Fibroblast of lung (primary cell): ENCODE measurements at regions not wholly inside any gene's neighbourhood (a gene's known extent, or its start where the extent isn't known, plus 50 kb on each side); places are given as distances from the start of the nearest gene placed in this dataset.

ENCODE experiments used
- CTCF ChIP-seq, 2 donors: IDR thresholded peaks in 1 of 2; conservative IDR thresholded peaks in 1 of 2; 1 replicate in 1 of 2; 2 replicates in 1 of 2; pipeline ENCODE4 v1.5.1; 2011 to 2012; ENCODE audit warnings: low read length in 2 of 2, control low read depth in 1 of 2, inconsistent platforms in 1 of 2, low read depth in 1 of 2, mild to moderate bottlenecking in 1 of 2
- EZH2 ChIP-seq: IDR thresholded peaks from 2 replicates; pipeline ENCODE4 v1.5.1; 2012; ENCODE audit warnings: low read length, control low read depth, mild to moderate bottlenecking; ENCODE audit errors: missing control alignments

DNA sequence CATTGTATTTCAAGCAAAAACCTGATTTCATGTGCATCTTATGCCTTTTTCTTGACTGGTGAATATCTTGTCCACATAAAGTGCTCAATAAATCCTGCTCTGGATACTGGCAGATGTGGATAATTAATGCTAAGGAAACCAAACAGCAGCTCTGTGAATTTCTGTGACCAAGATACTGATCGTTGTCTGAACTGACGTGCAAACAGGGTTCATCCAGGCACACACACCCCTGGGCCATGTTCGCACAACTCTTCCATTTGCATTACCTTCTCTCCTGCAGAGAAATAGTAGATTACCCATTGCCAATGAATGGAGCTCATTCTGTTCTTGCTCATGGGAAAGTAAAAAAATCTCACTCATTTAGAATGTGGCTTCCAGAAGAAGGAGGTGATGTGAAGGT is 316.2 kb upstream of the TRIB2 start:
- TF ChIP-seq CTCF (conservative IDR thresholded peaks at IDR 0.05 in 1 of 2, IDR thresholded peaks at IDR 0.05 in 1 of 2; ENCODE audit: low read depth in 1 of 2, low read length in 2 of 2) (no peak), EZH2 (no peak)
